ENCODE measurements at regions not wholly inside any gene's neighbourhood (a gene's known extent, or its start where the extent isn't known, plus 50 kb on each side); places are given as distances from the start of the nearest gene placed in this dataset.
"Not testable (repeated sequence)": the region's sequence is repeated elsewhere in the genome, so short reads cannot be mapped to it uniquely, and the experiment has no call there.

- Histone ChIP-seq H3K9me2 (ENCODE audit: insufficient read depth, low read length) (no peaks in the 10 kb centered on the region), H3K4me2 (ENCODE audit: low read length) (no peak overlapping the region), H2AFZ (ENCODE audit: low read length) (no peak overlapping the region), H3K79me2 (ENCODE audit: insufficient read depth, low read depth, low read length) (no peaks in the 10 kb centered on the region), H4K20me1 (ENCODE audit: insufficient read depth, low read length) (no peaks in the 10 kb centered on the region), H3K4me3 (ENCODE audit: low read depth, low read length, poor library complexity, severe bottlenecking) (no peak overlapping the region), H3K36me3 (ENCODE audit: insufficient read depth, low read length) (no peaks in the 10 kb centered on the region), H3K27ac (ENCODE audit: low read depth, low read length, poor library complexity, severe bottlenecking) (no peak overlapping the region), H3K4me1 (ENCODE audit: insufficient read depth, low read length, poor library complexity, severe bottlenecking) (no peaks in the 10 kb centered on the region), H3K9me3 (ENCODE audit: low read length) (no peaks in the 10 kb centered on the region)
- TF ChIP-seq, protein P1, sequence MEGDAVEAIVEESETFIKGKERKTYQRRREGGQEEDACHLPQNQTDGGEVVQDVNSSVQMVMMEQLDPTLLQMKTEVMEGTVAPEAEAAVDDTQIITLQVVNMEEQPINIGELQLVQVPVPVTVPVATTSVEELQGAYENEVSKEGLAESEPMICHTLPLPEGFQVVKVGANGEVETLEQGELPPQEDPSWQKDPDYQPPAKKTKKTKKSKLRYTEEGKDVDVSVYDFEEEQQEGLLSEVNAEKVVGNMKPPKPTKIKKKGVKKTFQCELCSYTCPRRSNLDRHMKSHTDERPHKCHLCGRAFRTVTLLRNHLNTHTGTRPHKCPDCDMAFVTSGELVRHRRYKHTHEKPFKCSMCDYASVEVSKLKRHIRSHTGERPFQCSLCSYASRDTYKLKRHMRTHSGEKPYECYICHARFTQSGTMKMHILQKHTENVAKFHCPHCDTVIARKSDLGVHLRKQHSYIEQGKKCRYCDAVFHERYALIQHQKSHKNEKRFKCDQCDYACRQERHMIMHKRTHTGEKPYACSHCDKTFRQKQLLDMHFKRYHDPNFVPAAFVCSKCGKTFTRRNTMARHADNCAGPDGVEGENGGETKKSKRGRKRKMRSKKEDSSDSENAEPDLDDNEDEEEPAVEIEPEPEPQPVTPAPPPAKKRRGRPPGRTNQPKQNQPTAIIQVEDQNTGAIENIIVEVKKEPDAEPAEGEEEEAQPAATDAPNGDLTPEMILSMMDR (conservative IDR thresholded peaks at IDR 0.05; ENCODE audit: low read length), result no peak
- TF ChIP-seq EZH2phosphoT487 (IDR thresholded peaks at IDR 0.05; ENCODE audit: borderline replicate concordance, low read depth, low read length), result no peak
- no TSS peak for BruUV-seq (replicated peaks)
- DNase-seq (ENCODE audit: low spot score), result no peak
- CTCF ChIA-PET (ENCODE audit: unreplicated experiment), result no interaction called here
- intact Hi-C loops (cut with micrococcal nuclease; ENCODE audit: unreplicated experiment), result no loop called here
- POLR2A ChIA-PET, result interaction anchor here (0.6 kb wide), 2 partner anchors 13 to 1910 kb away, joined by 4 read pairs; no protein-coding TSS in a partner anchor
Measured at GRCh38 chr1:217133092-217133491, 409.9 kb upstream of the ESRRG start.

GRCh38 chr1:217123340-217123739 lies 400.1 kb upstream of the ESRRG start:
- H4K20me1 ChIP-seq (ENCODE audit: insufficient read depth, low read length); H3K79me2 ChIP-seq (ENCODE audit: insufficient read depth, low read depth, low read length); H3K27ac ChIP-seq (ENCODE audit: low read depth, low read length, poor library complexity, severe bottlenecking); POLR2A ChIA-PET; H3K36me3 ChIP-seq (ENCODE audit: insufficient read depth, low read length); H3K4me3 ChIP-seq (ENCODE audit: low read depth, low read length, poor library complexity, severe bottlenecking); CTCF ChIA-PET (ENCODE audit: unreplicated experiment); H2AFZ ChIP-seq (ENCODE audit: low read length); H3K4me2 ChIP-seq (ENCODE audit: low read length); H3K9me2 ChIP-seq (ENCODE audit: insufficient read depth, low read length); H3K9me3 ChIP-seq (ENCODE audit: low read length); DNase-seq (ENCODE audit: low spot score); H3K4me1 ChIP-seq (ENCODE audit: insufficient read depth, low read length, poor library complexity, severe bottlenecking); intact Hi-C loops (cut with micrococcal nuclease; ENCODE audit: unreplicated experiment); BruUV-seq (replicated peaks): not testable (repeated sequence)

DNA sequence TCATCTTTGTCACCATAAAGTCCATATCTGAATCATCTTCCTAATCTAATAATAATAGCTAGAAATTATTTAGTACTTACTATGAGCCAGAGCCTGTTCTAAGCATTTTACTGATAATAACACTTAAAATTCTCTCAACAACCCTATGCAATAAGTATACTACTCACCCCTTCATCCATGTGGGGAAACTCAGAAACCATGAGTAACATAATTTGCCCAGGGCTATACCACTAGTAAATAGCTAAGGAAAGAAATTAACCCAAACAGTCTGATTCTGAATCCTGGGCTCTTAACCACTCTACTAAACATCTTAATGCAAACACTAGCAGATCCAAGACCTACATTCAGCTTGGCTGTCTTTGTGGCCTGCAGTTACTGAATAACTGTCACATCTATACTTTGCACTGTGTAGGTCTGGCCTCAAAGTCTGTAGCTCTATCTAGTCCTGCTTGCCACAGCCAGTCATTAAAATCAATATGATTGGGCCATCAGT lies 394.8 kb upstream of the ESRRG start:
- ChIA-PET CTCF (ENCODE audit: unreplicated experiment) (no interaction called here), POLR2A (interaction anchor here (0.5 to 0.6 kb wide), 3 partner anchors 709 to 1413 kb away, joined by 3 to 4 read pairs (median 4); no protein-coding TSS in a partner anchor)
- H3K27ac ChIP-seq (ENCODE audit: low read depth, low read length, poor library complexity, severe bottlenecking), result no peak overlapping the region
- no peak overlapping the region for H2AFZ ChIP-seq (ENCODE audit: low read length)
- H3K79me2 ChIP-seq (ENCODE audit: insufficient read depth, low read depth, low read length), result no peaks in the 10 kb centered on the region
- no peak overlapping the region for H3K4me2 ChIP-seq (ENCODE audit: low read length)
- H3K9me3 ChIP-seq (ENCODE audit: low read length), result no peaks in the 10 kb centered on the region
- H3K4me3 ChIP-seq (ENCODE audit: low read depth, low read length, poor library complexity, severe bottlenecking), result no peak overlapping the region
- H4K20me1 ChIP-seq (ENCODE audit: insufficient read depth, low read length), result no peaks in the 10 kb centered on the region
- no peak for DNase-seq (ENCODE audit: low spot score)
- H3K9me2 ChIP-seq (ENCODE audit: insufficient read depth, low read length), result no peaks in the 10 kb centered on the region
- no TSS peak for BruUV-seq (replicated peaks)
- no peaks in the 10 kb centered on the region for H3K4me1 ChIP-seq (ENCODE audit: insufficient read depth, low read length, poor library complexity, severe bottlenecking)
- H3K36me3 ChIP-seq (ENCODE audit: insufficient read depth, low read length), result no peaks in the 10 kb centered on the region
- TF ChIP-seq, protein P1 (conservative IDR thresholded peaks at IDR 0.05; ENCODE audit: low read length), result no peak
- TF ChIP-seq EZH2phosphoT487 (IDR thresholded peaks at IDR 0.05; ENCODE audit: borderline replicate concordance, low read depth, low read length), result no peak
- intact Hi-C loops (cut with micrococcal nuclease; ENCODE audit: unreplicated experiment), result no loop called here

Measured in OCI-LY7 (cell line).